ENCODE measurements at regions not wholly inside any gene's neighbourhood (a gene's known extent, or its start where the extent isn't known, plus 50 kb on each side); places are given as distances from the start of the nearest gene placed in this dataset.

- H3K9me3 Mint-ChIP-seq (ENCODE audit: unreplicated experiment): no peaks in the 10 kb centered on the region
- TF ChIP-seq CTCF (IDR thresholded peaks at IDR 0.05): no peak
- H3K27me3 Mint-ChIP-seq (ENCODE audit: unreplicated experiment): peaks cover 22% of the 10 kb centered on the region
- H3K4me1 Mint-ChIP-seq (ENCODE audit: unreplicated experiment): peaks cover 6% of the 10 kb centered on the region
- no peak for DNase-seq (ENCODE audit: extremely low spot score, unreplicated experiment)
- no peak overlapping the region for H3K4me3 Mint-ChIP-seq (ENCODE audit: unreplicated experiment)
- H3K27ac Mint-ChIP-seq (ENCODE audit: unreplicated experiment): no peak overlapping the region
- no peaks in the 10 kb centered on the region for H3K36me3 Mint-ChIP-seq (ENCODE audit: unreplicated experiment)
These were observed 205.7 kb downstream of the FOXD2 start for GRCh38 chr1:47643306-47644211.

- Mint-ChIP-seq H3K27me3 (ENCODE audit: unreplicated experiment) (peaks cover 22% of the 10 kb centered on the region), H3K4me1 (ENCODE audit: unreplicated experiment) (peaks cover 6% of the 10 kb centered on the region), H3K4me3 (ENCODE audit: unreplicated experiment) (no peak overlapping the region), H3K9me3 (ENCODE audit: unreplicated experiment) (no peaks in the 10 kb centered on the region), H3K36me3 (ENCODE audit: unreplicated experiment) (no peaks in the 10 kb centered on the region), H3K27ac (ENCODE audit: unreplicated experiment) (no peak overlapping the region)
- no peak for DNase-seq (ENCODE audit: extremely low spot score, unreplicated experiment)
- no peak for TF ChIP-seq CTCF (IDR thresholded peaks at IDR 0.05)
These were observed 206.3 kb downstream of the FOXD2 start for GRCh38 chr1:47644212-47644573.

GRCh38 chr1:47645151-47645550 is 207.3 kb downstream of the FOXD2 start:
- Mint-ChIP-seq H3K27ac (ENCODE audit: unreplicated experiment) (no peak overlapping the region), H3K4me1 (ENCODE audit: unreplicated experiment) (peaks cover 8% of the 10 kb centered on the region), H3K4me3 (ENCODE audit: unreplicated experiment) (no peak overlapping the region), H3K36me3 (ENCODE audit: unreplicated experiment) (no peaks in the 10 kb centered on the region), H3K9me3 (ENCODE audit: unreplicated experiment) (no peaks in the 10 kb centered on the region), H3K27me3 (ENCODE audit: unreplicated experiment) (peaks cover 16% of the 10 kb centered on the region)
- DNase-seq (ENCODE audit: extremely low spot score, unreplicated experiment): no peak
- TF ChIP-seq CTCF (IDR thresholded peaks at IDR 0.05): no peak

GRCh38 chr1:47646676-47647075 is 208.8 kb downstream of the FOXD2 start:
- Mint-ChIP-seq H3K27ac (ENCODE audit: unreplicated experiment) (no peak overlapping the region), H3K36me3 (ENCODE audit: unreplicated experiment) (no peaks in the 10 kb centered on the region), H3K4me1 (ENCODE audit: unreplicated experiment) (peaks cover 16% of the 10 kb centered on the region), H3K4me3 (ENCODE audit: unreplicated experiment) (no peak overlapping the region), H3K9me3 (ENCODE audit: unreplicated experiment) (no peaks in the 10 kb centered on the region), H3K27me3 (ENCODE audit: unreplicated experiment) (peaks cover 11% of the 10 kb centered on the region)
- no peak for TF ChIP-seq CTCF (IDR thresholded peaks at IDR 0.05)
- DNase-seq (ENCODE audit: extremely low spot score, unreplicated experiment): no peak

GRCh38 chr1:47647327-47647845 is 209.5 kb downstream of the FOXD2 start:
- peaks cover 16% of the 10 kb centered on the region for H3K4me1 Mint-ChIP-seq (ENCODE audit: unreplicated experiment)

More at GRCh38 chr1:47647327-47647845, 209.5 kb downstream of the FOXD2 start:
- H3K27ac Mint-ChIP-seq (ENCODE audit: unreplicated experiment): no peak overlapping the region
- peaks cover 11% of the 10 kb centered on the region for H3K27me3 Mint-ChIP-seq (ENCODE audit: unreplicated experiment)
- H3K9me3 Mint-ChIP-seq (ENCODE audit: unreplicated experiment): no peaks in the 10 kb centered on the region
- H3K4me3 Mint-ChIP-seq (ENCODE audit: unreplicated experiment): no peak overlapping the region
- no peaks in the 10 kb centered on the region for H3K36me3 Mint-ChIP-seq (ENCODE audit: unreplicated experiment)
- DNase-seq (ENCODE audit: extremely low spot score, unreplicated experiment): no peak
- TF ChIP-seq CTCF (IDR thresholded peaks at IDR 0.05): no peak
